HG03378 (cell line): ENCODE measurements at regions not wholly inside any gene's neighbourhood (a gene's known extent, or its start where the extent isn't known, plus 50 kb on each side); places are given as distances from the start of the nearest gene placed in this dataset.

Experiments
- ATAC-seq: cut with Tn5 transposase; IDR thresholded peaks from one replicate; pipeline ENCODE4 v1.9.1; 2021; ENCODE audit warnings: mild to moderate bottlenecking, moderate library complexity; ENCODE audit not compliant: unreplicated experiment

DNA sequence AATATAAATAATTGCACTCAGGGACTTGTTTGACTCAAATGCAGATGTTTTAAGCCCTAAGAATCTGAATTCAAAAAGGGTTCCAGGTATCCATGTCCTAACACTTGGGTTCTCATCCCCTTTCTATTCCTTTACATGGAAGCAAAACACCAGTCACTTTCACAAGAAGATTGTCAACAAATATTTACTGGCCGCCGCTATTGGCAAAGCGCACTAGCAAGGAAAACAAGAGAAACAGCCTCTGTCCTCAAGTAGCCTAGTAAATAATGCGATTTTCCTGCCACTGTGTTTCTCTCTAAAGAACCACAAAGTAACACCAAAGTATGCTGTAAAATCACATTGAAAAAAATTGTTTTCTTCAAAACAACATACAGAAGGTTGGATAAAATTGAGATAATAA lies 66.7 kb upstream of the EZH2 start:
- no peak for ATAC-seq

- no peak for ATAC-seq
These were observed 61.1 kb upstream of the EZH2 start for GRCh38 chr7:148944935-148945934.

DNA sequence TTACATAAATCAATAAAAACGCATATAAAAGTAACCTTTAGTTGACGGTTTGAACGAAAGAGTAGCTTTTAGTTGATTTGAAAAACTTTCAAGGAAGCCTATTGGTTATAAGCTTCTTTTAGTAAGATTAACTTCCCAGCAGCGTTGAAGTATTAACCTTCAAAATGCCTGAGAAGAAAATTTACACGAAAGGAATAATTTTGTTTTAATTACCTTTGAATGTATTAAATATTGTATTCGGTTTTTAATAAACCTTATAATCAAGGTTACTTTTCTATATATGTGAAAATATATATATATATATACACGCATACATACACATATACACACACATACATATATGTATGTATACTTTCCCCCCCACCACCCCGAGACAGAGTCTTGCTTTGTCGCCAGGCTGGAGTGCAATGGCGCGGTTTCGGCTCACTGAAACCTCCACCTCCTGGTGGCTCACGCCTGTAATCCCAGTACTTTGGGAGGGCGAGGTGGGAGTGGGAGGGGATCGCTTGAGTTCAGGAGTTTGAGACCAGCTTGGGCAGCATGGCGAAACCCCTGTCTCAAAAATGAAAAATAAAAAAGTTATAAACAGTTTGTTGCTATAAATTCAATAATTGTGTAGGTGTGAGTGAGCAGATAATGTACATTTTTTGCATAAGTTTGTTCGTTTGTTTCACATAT lies 57.6 kb upstream of the EZH2 start:
- peak; percentile 43 for ATAC-seq

GRCh38 chr7:148940702-148941597 lies 56.9 kb upstream of the EZH2 start:
- peak; percentile 60 for ATAC-seq

- ATAC-seq, result no peak
These were observed 55.2 kb upstream of the EZH2 start for GRCh38 chr7:148939128-148939755.

DNA sequence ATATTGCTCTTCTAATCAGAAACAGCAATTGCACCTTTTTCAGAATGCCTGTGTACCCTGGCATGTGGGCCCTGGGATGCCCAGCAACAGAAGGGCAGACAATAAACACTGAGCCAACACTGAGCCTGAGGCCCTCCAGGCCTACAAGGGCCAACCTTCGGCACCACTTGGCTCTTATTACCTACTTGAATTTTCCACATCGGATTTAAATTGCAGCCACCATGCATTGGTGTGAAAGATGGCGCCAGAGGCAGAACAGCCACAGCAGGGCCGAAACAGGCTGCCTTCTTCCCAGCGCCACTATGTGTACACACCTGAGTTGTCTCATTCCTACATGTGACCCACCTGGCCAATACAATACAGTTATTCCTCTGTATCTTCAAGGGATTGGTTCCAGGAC lies 51.4 kb upstream of the EZH2 start:
- no peak for ATAC-seq
